ENCODE measurements at regions not wholly inside any gene's neighbourhood (a gene's known extent, or its start where the extent isn't known, plus 50 kb on each side); places are given as distances from the start of the nearest gene placed in this dataset.

GRCh38 chr4:116881077-116881476 lies 204.3 kb downstream of the TRAM1L1 start:
- intact Hi-C loops (cut with micrococcal nuclease; ENCODE audit: unreplicated experiment): no loop called here
- ChIA-PET POLR2A (no interaction called here), CTCF (no interaction called here)

GRCh38 chr4:116880625-116881024 lies 204.8 kb downstream of the TRAM1L1 start:
- BruUV-seq (replicated peaks): no TSS peak
- Mint-ChIP-seq H3K4me3 (ENCODE audit: unreplicated experiment) (no peak overlapping the region), H3K36me3 (ENCODE audit: insufficient read depth, unreplicated experiment) (no peaks in the 10 kb centered on the region), H3K9me3 (ENCODE audit: unreplicated experiment) (no peaks in the 10 kb centered on the region), H3K27ac (ENCODE audit: unreplicated experiment) (no peak overlapping the region), H3K27me3 (ENCODE audit: insufficient read depth, unreplicated experiment) (no peaks in the 10 kb centered on the region), H3K4me1 (ENCODE audit: low read depth, unreplicated experiment) (no peaks in the 10 kb centered on the region)
- H3K27me3 ChIP-seq (replicated peaks; ENCODE audit: control insufficient read depth, insufficient read depth, low read length): no peaks in the 10 kb centered on the region
- no peak overlapping the region for H3K4me3 ChIP-seq (ENCODE audit: low read depth, low read length)
- no peaks in the 10 kb centered on the region for H3K9me3 ChIP-seq
- ChIA-PET POLR2A (no interaction called here), CTCF (no interaction called here)
- no peaks in the 10 kb centered on the region for H3K36me3 ChIP-seq (ENCODE audit: control insufficient read depth, insufficient read depth, low read length)
- DNase-seq: no peak
- TF ChIP-seq CTCF (IDR thresholded peaks at IDR 0.05; ENCODE audit: insufficient read depth in 1 of 2, low read depth in 1 of 2, low read length in 1 of 2, severe bottlenecking in 1 of 2, unreplicated experiment in 1 of 2): no peak
- intact Hi-C loops (cut with micrococcal nuclease; ENCODE audit: unreplicated experiment): no loop called here
- no peaks in the 10 kb centered on the region for H3K4me1 ChIP-seq

More at GRCh38 chr4:116881077-116881476, 204.3 kb downstream of the TRAM1L1 start:
- H3K4me1 Mint-ChIP-seq (ENCODE audit: low read depth, unreplicated experiment): no peaks in the 10 kb centered on the region
- no peak overlapping the region for H3K4me3 Mint-ChIP-seq (ENCODE audit: unreplicated experiment)
- Histone ChIP-seq H3K4me1 (no peaks in the 10 kb centered on the region), H3K4me3 (ENCODE audit: low read depth, low read length) (no peak overlapping the region), H3K36me3 (ENCODE audit: control insufficient read depth, insufficient read depth, low read length) (no peaks in the 10 kb centered on the region), H3K27me3 (replicated peaks; ENCODE audit: control insufficient read depth, insufficient read depth, low read length) (no peaks in the 10 kb centered on the region), H3K9me3 (no peaks in the 10 kb centered on the region)
- H3K27me3 Mint-ChIP-seq (ENCODE audit: insufficient read depth, unreplicated experiment): no peaks in the 10 kb centered on the region
- no TSS peak for BruUV-seq (replicated peaks)
- DNase-seq: no peak
- TF ChIP-seq CTCF (IDR thresholded peaks at IDR 0.05; ENCODE audit: insufficient read depth in 1 of 2, low read depth in 1 of 2, low read length in 1 of 2, severe bottlenecking in 1 of 2, unreplicated experiment in 1 of 2): no peak
- H3K9me3 Mint-ChIP-seq (ENCODE audit: unreplicated experiment): no peaks in the 10 kb centered on the region
- no peaks in the 10 kb centered on the region for H3K36me3 Mint-ChIP-seq (ENCODE audit: insufficient read depth, unreplicated experiment)
- no peak overlapping the region for H3K27ac Mint-ChIP-seq (ENCODE audit: unreplicated experiment)

GRCh38 chr4:116878280-116878679 lies 207.1 kb downstream of the TRAM1L1 start:
- no peak for DNase-seq
- no peaks in the 10 kb centered on the region for H3K9me3 Mint-ChIP-seq (ENCODE audit: unreplicated experiment)
- ChIA-PET CTCF (no interaction called here), POLR2A (no interaction called here)
- H3K27me3 ChIP-seq (replicated peaks; ENCODE audit: control insufficient read depth, insufficient read depth, low read length): no peaks in the 10 kb centered on the region
- H3K27me3 Mint-ChIP-seq (ENCODE audit: insufficient read depth, unreplicated experiment): no peaks in the 10 kb centered on the region
- TF ChIP-seq CTCF (IDR thresholded peaks at IDR 0.05; ENCODE audit: insufficient read depth in 1 of 2, low read depth in 1 of 2, low read length in 1 of 2, severe bottlenecking in 1 of 2, unreplicated experiment in 1 of 2): no peak
- H3K4me3 ChIP-seq (ENCODE audit: low read depth, low read length): no peak overlapping the region
- H3K27ac Mint-ChIP-seq (ENCODE audit: unreplicated experiment): no peak overlapping the region
- H3K9me3 ChIP-seq: no peaks in the 10 kb centered on the region
- H3K4me1 Mint-ChIP-seq (ENCODE audit: low read depth, unreplicated experiment): no peaks in the 10 kb centered on the region
- no peaks in the 10 kb centered on the region for H3K4me1 ChIP-seq
- BruUV-seq (replicated peaks): no TSS peak
- no peaks in the 10 kb centered on the region for H3K36me3 Mint-ChIP-seq (ENCODE audit: insufficient read depth, unreplicated experiment)
- no peak overlapping the region for H3K4me3 Mint-ChIP-seq (ENCODE audit: unreplicated experiment)
- intact Hi-C loops (cut with micrococcal nuclease; ENCODE audit: unreplicated experiment): no loop called here
- no peaks in the 10 kb centered on the region for H3K36me3 ChIP-seq (ENCODE audit: control insufficient read depth, insufficient read depth, low read length)
